ENCODE measurements at regions not wholly inside any gene's neighbourhood (a gene's known extent, or its start where the extent isn't known, plus 50 kb on each side); places are given as distances from the start of the nearest gene placed in this dataset.

GRCh38 chr17:52758481-52758880, 600.0 kb upstream of the CA10 start:
- no peaks in the 10 kb centered on the region for H4K20me1 ChIP-seq (ENCODE audit: insufficient read depth, low read length)
- no peaks in the 10 kb centered on the region for H3K4me1 ChIP-seq (ENCODE audit: insufficient read depth, low read length)
- no peaks in the 10 kb centered on the region for H3K36me3 ChIP-seq (replicated peaks in 1 of 2; ENCODE audit: control insufficient read depth in 1 of 2, insufficient read depth in 2 of 2, low read length in 2 of 2)
- no peaks in the 10 kb centered on the region for H3K27me3 ChIP-seq (ENCODE audit: control insufficient read depth in 1 of 2, insufficient read depth in 2 of 2, low read length in 2 of 2)
- no peak overlapping the region for H3K4me3 ChIP-seq (replicated peaks in 1 of 3; ENCODE audit: insufficient read depth in 1 of 3, low read depth in 2 of 3, low read length in 3 of 3)
- BruUV-seq (replicated peaks): no TSS peak
- H3K9me3 ChIP-seq (ENCODE audit: low read length): peaks cover 78% of the 10 kb centered on the region
- ATAC-seq: no peak
- POLR2A ChIA-PET: no interaction called here
- no peaks in the 10 kb centered on the region for H3K79me2 ChIP-seq (ENCODE audit: insufficient read depth, low read length)
- H3K4me2 ChIP-seq (ENCODE audit: low read depth, low read length): no peak overlapping the region
- in situ Hi-C loops (cut with HindIII; ENCODE audit: extremely low pct_ligation_motif_present, low pct_unique_long_range_greater_than_20kb): no loop called here
- no peak overlapping the region for H2AFZ ChIP-seq (ENCODE audit: low read length)
- intact Hi-C loops (cut with micrococcal nuclease; ENCODE audit: unreplicated experiment): no loop called here
- CTCF ChIA-PET (ENCODE audit: low intra/inter-chr PET ratio, low total read pairs): no interaction called here
- WGBS (ENCODE audit: low lambda C conversion rate): 0% methylated on average over 1 of the region's 1 CpG
- no peak overlapping the region for H3K9ac ChIP-seq (ENCODE audit: insufficient read depth, low read depth, low read length)
- no peak overlapping the region for H3K27ac ChIP-seq (ENCODE audit: extremely low read length, insufficient read depth, low read length)
- DNase-seq (ENCODE audit: low spot score): no peak
- no peak for TF ChIP-seq ZNF207 (IDR thresholded peaks at IDR 0.05; ENCODE audit: borderline replicate concordance)
- no peak for TF ChIP-seq NONO (IDR thresholded peaks at IDR 0.05)
- TF ChIP-seq NONO (CRISPR knock-in tag; conservative IDR thresholded peaks at IDR 0.05): no peak
- no peak for TF ChIP-seq ZNF720 (CRISPR knock-in tag; IDR thresholded peaks at IDR 0.05)
- TF ChIP-seq NBN (conservative IDR thresholded peaks at IDR 0.05): no peak
- no peak for TF ChIP-seq CENPX (CRISPR knock-in tag; IDR thresholded peaks at IDR 0.05)
- TF ChIP-seq GPBP1L1 (CRISPR knock-in tag; IDR thresholded peaks at IDR 0.05): no peak
- no peak for TF ChIP-seq CHCHD3 (CRISPR knock-in tag; IDR thresholded peaks at IDR 0.05)
- no peak for TF ChIP-seq XBP1 (CRISPR knock-in tag; IDR thresholded peaks at IDR 0.05)
- no peak for TF ChIP-seq ZBTB49 (CRISPR knock-in tag; IDR thresholded peaks at IDR 0.05; ENCODE audit: borderline replicate concordance)
- no peak for TF ChIP-seq IRF9 (CRISPR knock-in tag; IDR thresholded peaks at IDR 0.05; ENCODE audit: borderline replicate concordance)
- FAIRE-seq: no peak

All from HepG2 (cell line).